GM12874 (cell line): ENCODE measurements at regions not wholly inside any gene's neighbourhood (a gene's known extent, or its start where the extent isn't known, plus 50 kb on each side); places are given as distances from the start of the nearest gene placed in this dataset.

Source experiments
- TF ChIP-seq, protein P1 (sequence below): IDR thresholded peaks from 2 replicates; pipeline ENCODE4 v1.5.1; 2011; ENCODE audit warnings: low read depth, mild to moderate bottlenecking, control low read depth, low read length, moderate library complexity; ENCODE audit not compliant: insufficient read depth

GRCh38 chr11:120054753-120055045 lies 83.2 kb downstream of the TRIM29 start:
- TF ChIP-seq, protein P1, sequence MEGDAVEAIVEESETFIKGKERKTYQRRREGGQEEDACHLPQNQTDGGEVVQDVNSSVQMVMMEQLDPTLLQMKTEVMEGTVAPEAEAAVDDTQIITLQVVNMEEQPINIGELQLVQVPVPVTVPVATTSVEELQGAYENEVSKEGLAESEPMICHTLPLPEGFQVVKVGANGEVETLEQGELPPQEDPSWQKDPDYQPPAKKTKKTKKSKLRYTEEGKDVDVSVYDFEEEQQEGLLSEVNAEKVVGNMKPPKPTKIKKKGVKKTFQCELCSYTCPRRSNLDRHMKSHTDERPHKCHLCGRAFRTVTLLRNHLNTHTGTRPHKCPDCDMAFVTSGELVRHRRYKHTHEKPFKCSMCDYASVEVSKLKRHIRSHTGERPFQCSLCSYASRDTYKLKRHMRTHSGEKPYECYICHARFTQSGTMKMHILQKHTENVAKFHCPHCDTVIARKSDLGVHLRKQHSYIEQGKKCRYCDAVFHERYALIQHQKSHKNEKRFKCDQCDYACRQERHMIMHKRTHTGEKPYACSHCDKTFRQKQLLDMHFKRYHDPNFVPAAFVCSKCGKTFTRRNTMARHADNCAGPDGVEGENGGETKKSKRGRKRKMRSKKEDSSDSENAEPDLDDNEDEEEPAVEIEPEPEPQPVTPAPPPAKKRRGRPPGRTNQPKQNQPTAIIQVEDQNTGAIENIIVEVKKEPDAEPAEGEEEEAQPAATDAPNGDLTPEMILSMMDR, result no peak

- TF ChIP-seq, protein P1, result no peak
Measured at GRCh38 chr11:120054016-120054752, 83.7 kb downstream of the TRIM29 start.

DNA sequence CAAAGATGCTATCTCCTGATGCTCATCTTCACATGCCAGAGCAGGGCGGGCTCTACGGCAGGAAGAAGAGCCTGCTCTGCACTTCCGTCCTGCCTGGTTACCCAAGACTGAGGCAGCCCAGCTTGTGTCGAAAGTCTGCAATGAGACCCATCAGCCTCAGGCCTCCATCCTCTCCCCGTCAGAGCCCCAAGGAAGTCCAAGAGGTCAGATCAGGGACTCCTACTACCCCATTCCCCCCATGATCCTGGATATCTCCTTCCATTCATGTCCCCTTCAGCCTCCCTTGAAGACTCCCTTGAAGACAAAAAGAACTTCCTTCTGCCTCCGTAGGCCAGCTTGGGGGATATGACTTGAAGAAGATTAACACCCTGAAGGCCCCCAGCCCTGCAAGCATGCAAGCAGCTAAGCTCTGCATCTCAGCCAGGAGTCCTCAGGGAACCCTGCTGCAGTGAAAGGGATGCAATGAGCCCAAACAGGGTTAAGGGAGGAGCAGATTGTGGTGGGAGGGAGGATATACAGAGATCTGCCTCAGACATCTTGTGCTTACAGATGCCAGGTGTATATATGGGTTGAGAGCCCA lies 85.6 kb downstream of the TRIM29 start:
- TF ChIP-seq, protein P1, result no peak

GRCh38 chr11:120044011-120044675 lies 93.8 kb downstream of the TRIM29 start:
- TF ChIP-seq, protein P1, result no peak

DNA sequence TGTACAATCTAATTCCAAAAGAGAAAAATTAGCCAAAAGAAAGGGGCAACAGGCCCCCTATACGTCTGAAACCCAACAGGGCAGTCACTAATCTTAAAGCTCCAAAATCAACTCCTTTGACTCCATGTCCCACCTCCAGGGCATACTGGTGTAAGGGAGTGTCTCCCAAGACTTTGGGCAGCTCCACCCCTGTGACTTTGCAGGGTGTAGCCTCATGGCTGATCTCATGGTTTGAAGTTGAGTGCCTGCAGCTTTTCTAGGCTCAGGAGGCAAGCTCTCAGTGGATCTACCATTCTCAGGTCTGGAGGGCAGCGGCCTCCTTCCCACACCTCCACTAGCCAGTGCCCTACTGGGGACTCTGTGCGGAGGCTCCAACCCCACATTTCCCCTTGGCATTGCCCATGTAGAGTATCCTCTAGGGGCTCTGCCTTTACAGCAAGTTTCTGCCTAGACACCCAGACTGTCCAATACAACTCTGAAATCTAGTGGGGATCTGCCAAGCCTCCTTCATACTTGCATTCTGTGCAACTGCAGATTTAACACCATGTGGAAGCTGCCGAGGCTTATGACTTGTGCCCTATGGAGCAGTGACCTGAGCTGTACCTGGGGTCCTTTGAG lies 94.5 kb downstream of the TRIM29 start:
- TF ChIP-seq, protein P1, result no peak

- TF ChIP-seq, protein P1, result no peak
Measured at GRCh38 chr11:120041625-120042024, 96.3 kb downstream of the TRIM29 start.

GRCh38 chr11:120040151-120040840 lies 97.6 kb downstream of the TRIM29 start:
- TF ChIP-seq, protein P1, result no peak
